Mucosa of stomach (tissue), 1 donor: ENCODE measurements at regions not wholly inside any gene's neighbourhood (a gene's known extent, or its start where the extent isn't known, plus 50 kb on each side); places are given as distances from the start of the nearest gene placed in this dataset.

Source experiments
- H3K27me3 ChIP-seq: one replicate; pipeline ENCODE4 v1.7.0; 2013; ENCODE audit warnings: mild to moderate bottlenecking, low read length; ENCODE audit not compliant: control insufficient read depth, insufficient read depth
- H3K36me3 ChIP-seq: one replicate; pipeline ENCODE4 v1.7.0; 2013; ENCODE audit warnings: low read length; ENCODE audit not compliant: control insufficient read depth, insufficient read depth
- H3K4me1 ChIP-seq: one replicate; pipeline ENCODE4 v1.7.0; 2013; ENCODE audit warnings: mild to moderate bottlenecking, low read length; ENCODE audit not compliant: control insufficient read depth, insufficient read depth
- H3K4me3 ChIP-seq: one replicate; pipeline ENCODE4 v1.7.0; 2013; ENCODE audit warnings: low read length
- H3K9ac ChIP-seq: one replicate; pipeline ENCODE4 v1.7.0; 2013; ENCODE audit warnings: mild to moderate bottlenecking, low read length, moderate library complexity
- H3K9me3 ChIP-seq: one replicate; pipeline ENCODE4 v1.7.0; 2013; ENCODE audit warnings: mild to moderate bottlenecking, low read length, moderate library complexity; ENCODE audit not compliant: control insufficient read depth
- donor health status: Pancreatic carcinoma.

DNA sequence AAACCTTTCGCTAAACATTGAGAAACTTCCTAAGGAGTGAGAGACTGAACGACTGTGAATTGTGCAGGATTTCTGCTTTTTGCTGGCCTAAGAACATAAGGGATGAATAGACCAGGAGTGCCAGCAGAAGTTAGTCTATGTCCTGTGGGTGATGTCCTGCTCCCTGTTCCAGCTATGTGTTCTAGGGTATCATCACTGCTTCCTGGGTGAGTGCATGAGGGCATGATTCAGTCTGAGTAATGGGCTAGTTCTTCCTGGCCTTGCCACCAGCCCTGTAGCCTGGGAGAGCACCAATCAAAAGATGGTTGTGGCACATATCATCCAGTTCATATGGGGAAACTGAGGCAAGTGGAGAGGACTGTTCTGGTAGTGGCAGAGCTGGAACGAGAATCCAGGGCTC is 153.9 kb upstream of the TPM1 start:
- no peaks in the 10 kb centered on the region for H3K9me3 ChIP-seq
- H3K4me1 ChIP-seq, result peaks cover 14% of the 10 kb centered on the region
- no peaks in the 10 kb centered on the region for H3K27me3 ChIP-seq
- no peak overlapping the region for H3K9ac ChIP-seq
- H3K4me3 ChIP-seq, result no peak overlapping the region
- H3K36me3 ChIP-seq, result no peaks in the 10 kb centered on the region

DNA sequence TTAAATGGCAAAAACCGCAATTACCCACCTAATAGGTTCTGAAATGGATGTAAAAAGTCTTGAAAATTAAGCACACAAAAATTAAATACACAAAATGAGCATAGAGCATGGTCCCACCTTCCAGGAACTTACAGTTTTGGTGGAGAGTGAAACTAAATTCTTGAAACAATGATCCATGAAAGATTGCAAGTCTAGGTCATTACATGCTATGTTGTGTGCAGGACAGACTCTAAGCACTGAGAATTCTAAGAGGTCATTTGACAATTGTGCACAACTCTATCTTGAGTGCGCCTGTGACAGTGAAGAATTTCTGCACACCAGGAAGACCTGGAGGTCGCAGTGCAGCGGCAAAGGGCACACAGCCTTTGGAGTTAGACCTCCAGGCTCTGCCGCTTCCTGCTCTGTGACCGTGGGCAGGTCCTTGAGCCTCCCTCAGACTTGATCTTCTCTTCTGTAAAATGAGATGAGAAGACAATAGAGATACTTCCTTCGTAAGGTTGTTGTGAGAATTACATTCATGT is 153.3 kb upstream of the TPM1 start:
- H3K4me1 ChIP-seq, result peaks cover 14% of the 10 kb centered on the region
- H3K9ac ChIP-seq, result no peak overlapping the region
- no peak overlapping the region for H3K4me3 ChIP-seq
- no peaks in the 10 kb centered on the region for H3K36me3 ChIP-seq
- H3K9me3 ChIP-seq, result no peaks in the 10 kb centered on the region
- no peaks in the 10 kb centered on the region for H3K27me3 ChIP-seq

DNA sequence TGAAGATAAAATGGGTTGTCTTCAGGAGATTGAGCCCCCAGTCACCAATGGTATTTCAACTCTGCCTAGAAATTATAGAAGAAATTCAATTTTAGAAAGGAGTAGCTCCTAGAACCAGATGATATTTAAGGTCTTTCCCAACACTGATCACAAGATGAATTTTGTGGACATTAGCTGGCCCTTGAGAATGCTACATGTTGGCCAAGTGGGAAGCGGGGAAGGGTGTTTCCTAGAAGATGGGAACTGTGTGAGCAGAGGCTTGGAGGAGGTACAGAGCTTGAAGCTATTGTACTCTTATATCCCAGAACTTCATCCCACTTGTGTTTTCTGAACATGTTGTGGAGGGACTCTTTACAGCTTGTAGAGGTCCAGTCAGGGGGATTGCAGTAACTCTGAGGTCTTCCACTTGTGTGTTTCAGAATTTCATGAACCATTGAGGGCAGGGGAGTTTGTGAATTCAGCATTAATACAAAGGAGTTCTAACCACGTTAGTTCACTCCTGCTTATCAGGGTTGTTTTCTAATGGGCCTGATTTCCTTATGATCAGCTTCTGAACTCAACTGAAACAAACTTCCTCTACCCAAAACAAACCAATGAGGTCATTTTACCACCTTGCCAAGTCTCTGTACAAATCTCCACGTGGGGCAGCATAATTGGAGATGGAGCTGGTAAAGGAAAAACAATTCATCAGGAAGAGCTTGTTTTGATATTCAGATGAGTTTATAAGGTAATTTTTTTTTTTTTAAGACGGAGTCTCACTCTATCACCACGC is 152.6 kb upstream of the TPM1 start:
- Histone ChIP-seq H3K4me3 (no peak overlapping the region), H3K36me3 (no peaks in the 10 kb centered on the region), H3K9ac (no peak overlapping the region), H3K4me1 (peaks cover 15% of the 10 kb centered on the region), H3K9me3 (no peaks in the 10 kb centered on the region), H3K27me3 (no peaks in the 10 kb centered on the region)

DNA sequence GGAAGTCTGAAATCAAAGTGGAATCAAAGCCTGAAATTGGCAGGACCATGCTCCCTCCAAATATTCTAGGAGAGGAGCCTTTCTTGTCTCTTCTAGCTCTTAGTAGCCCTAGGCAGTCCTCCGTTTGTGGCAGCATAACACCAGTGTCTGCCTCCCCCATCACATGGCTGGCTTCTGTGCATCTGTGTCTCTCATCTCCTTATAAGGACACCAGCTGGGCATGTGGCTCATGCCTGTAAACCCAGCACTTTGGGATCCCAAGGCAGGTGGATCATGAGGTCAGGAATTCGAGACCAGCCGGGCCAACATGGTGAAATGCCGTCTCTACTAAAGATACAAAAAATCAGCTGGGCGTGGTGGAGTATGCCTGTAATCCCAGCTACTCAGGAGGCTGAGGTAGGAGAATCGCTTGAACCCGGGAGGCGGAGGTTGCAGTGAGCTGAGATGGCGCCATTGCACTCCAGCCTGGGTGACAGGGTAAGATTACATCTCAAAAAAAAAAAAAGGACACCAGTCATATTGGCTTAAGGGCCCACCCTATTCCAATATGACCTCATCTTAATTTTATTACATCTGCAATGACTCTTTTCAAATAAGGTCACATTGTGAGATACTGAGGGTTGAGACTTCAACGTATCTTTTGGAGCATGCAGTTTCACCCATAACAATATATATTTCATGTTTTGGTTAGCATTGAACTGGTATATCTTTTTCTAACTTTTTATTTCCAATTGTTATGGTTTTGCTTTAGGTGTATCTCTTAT is 148.0 kb upstream of the TPM1 start:
- H3K9ac ChIP-seq, result no peak overlapping the region
- no peaks in the 10 kb centered on the region for H3K9me3 ChIP-seq
- H3K4me1 ChIP-seq, result peaks cover 35% of the 10 kb centered on the region
- no peaks in the 10 kb centered on the region for H3K27me3 ChIP-seq
- H3K4me3 ChIP-seq, result no peak overlapping the region
- no peaks in the 10 kb centered on the region for H3K36me3 ChIP-seq

DNA sequence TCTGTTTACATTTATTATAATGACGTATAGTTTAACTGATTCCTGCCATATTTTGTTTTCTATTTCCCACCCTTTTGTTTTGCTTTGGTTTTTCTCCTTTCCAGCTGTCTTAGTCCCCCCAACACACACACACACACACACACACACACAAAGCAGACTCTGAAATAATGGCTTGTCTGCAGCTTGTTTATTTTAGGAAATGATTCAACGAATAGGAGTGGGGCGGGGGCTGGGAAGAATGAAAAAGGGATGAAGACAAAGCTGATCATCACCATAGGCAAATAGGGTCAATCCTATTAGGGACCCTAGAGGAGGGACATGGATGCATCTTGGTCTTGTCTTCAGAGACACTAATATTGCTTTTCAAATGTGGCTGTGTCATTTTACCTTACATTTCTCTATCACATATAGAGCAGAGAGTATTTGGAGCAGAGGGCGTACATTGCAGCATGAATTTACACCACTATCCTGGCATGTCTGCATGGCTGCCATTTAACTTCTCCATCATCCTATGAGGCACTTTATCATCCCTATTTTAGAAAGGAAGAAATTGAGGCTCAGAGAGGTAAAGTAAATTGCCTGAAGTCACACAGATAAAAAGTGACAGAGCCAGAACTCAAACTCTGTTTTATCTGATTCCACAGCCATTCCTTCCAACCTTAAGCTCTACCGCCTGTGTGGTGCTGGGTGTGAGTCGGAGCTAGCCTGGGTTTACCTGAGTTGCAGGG is 147.2 kb upstream of the TPM1 start:
- H3K27me3 ChIP-seq, result no peaks in the 10 kb centered on the region
- no peaks in the 10 kb centered on the region for H3K9me3 ChIP-seq
- peaks cover 31% of the 10 kb centered on the region for H3K4me1 ChIP-seq
- no peaks in the 10 kb centered on the region for H3K36me3 ChIP-seq
- H3K9ac ChIP-seq, result no peak overlapping the region
- no peak overlapping the region for H3K4me3 ChIP-seq

DNA sequence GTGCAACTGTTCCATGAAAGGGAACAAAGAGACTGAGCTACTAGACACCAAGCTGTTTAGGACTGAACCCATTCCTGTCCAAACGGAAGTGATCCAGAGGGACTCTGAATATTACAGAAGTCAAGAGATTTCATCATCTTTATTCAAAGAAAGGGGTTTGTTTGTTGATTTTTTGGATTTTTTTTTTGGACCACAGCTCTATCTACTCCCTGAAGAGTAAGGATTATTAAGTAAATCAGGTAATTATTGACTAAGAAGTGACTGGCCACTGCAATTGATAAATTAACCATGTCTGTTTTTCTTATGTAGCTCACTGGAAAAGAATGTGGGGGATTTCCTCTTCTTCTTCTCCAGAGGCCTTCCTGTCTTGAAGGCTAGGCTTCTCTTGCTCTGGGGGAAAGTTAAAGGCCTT is 146.6 kb upstream of the TPM1 start:
- Histone ChIP-seq H3K36me3 (no peaks in the 10 kb centered on the region), H3K9ac (no peak overlapping the region), H3K4me1 (peaks cover 31% of the 10 kb centered on the region), H3K9me3 (no peaks in the 10 kb centered on the region), H3K4me3 (no peak overlapping the region), H3K27me3 (no peaks in the 10 kb centered on the region)

DNA sequence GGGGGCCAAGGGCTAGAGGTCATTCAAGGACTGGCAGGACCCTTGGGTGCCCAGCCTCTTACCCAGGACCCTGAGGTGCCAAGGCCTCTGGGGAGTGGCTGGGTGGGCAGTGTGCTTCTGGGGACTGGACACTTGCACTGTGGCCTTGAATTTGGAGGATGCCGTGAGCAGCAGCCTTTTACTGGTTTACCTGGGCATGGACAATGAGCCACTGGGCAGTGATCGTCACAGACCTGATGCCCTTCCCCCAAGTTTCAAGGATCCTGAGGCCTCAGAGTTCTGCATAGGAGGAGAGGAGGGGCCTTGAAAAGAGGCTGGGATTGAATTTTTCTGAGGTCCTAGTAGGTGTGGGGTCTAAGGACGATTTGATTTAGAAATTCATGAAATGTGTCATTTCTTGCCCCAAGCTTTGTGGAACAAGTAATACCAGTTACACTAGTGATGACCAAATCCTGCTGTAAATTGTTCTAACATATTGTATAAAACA is 146.1 kb upstream of the TPM1 start:
- Histone ChIP-seq H3K27me3 (no peaks in the 10 kb centered on the region), H3K4me1 (peaks cover 31% of the 10 kb centered on the region), H3K36me3 (no peaks in the 10 kb centered on the region), H3K4me3 (no peak overlapping the region), H3K9ac (no peak overlapping the region), H3K9me3 (no peaks in the 10 kb centered on the region)

DNA sequence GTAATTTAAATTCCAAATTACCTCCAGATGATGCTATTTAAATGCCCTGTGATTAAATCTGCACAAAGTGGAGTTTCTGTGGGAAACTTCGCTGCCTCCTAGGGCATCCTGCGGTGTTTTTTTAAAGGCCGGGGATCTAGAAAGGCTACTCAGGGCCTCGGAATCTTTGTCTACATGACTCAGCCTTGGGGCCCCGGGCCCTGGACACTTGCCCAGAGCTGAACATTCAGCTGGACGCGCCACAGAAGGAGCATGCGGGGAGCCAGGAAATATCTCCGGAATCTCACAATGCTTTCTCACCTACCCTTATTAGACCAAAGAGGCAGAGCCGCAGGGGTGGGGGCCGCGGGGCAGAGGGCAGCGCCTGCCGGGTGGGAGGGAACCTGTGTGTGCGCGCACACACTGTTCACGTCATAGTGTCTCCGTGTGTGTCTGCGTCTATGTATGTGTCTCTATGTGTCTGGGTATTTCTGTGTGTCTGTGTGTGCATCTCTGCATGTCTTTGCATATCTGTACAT is 145.5 kb upstream of the TPM1 start:
- peaks cover 31% of the 10 kb centered on the region for H3K4me1 ChIP-seq
- H3K27me3 ChIP-seq, result no peaks in the 10 kb centered on the region
- H3K4me3 ChIP-seq, result no peak overlapping the region
- H3K9ac ChIP-seq, result peak overlapping the region; percentile 55
- H3K36me3 ChIP-seq, result no peaks in the 10 kb centered on the region
- H3K9me3 ChIP-seq, result no peaks in the 10 kb centered on the region

DNA sequence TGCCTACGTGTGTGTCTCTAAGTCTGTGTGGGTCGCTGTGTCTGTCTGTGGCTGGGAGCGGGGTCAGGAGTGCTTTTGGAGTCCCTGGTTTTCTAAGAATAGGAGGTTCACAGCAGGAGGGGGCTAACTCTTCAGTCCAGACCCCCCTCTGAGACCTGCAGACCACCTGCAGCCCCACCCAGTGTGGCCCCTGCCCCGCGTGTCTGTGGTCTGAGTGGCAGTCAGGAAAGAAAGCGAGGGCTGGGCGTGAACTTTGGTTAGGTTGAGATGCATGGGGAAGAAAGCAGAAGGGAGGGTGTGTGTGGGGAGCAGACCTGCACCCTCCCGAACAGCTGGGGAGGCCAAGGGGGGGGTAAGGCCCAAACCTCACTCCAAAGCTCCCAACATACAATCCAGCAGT is 144.9 kb upstream of the TPM1 start:
- Histone ChIP-seq H3K4me3 (no peak overlapping the region), H3K27me3 (no peaks in the 10 kb centered on the region), H3K9me3 (no peaks in the 10 kb centered on the region), H3K36me3 (no peaks in the 10 kb centered on the region), H3K4me1 (peaks cover 31% of the 10 kb centered on the region), H3K9ac (peak overlapping the region; percentile 55)

DNA sequence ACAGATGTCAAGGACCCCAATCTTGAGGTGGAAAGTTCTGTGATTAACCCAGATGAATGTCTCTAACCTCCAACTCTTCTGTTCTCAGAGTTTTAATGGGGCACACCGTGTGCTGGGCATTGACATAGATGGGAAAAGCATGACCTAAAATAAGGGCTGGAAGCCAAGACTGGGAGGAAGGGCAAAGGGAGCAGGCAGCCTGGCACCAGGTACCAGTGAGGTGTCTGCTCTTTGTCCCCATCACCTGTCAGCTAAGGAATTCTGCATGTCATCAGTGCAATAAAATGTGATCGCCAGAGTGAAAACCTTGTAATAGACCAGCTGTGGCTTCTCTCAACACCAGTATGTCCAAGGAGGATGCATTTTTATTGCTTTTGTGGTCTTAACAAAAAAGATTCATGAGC is 143.5 kb upstream of the TPM1 start:
- H3K9me3 ChIP-seq, result no peaks in the 10 kb centered on the region
- no peaks in the 10 kb centered on the region for H3K36me3 ChIP-seq
- no peak overlapping the region for H3K4me3 ChIP-seq
- H3K9ac ChIP-seq, result no peak overlapping the region
- peaks cover 39% of the 10 kb centered on the region for H3K4me1 ChIP-seq
- H3K27me3 ChIP-seq, result no peaks in the 10 kb centered on the region

DNA sequence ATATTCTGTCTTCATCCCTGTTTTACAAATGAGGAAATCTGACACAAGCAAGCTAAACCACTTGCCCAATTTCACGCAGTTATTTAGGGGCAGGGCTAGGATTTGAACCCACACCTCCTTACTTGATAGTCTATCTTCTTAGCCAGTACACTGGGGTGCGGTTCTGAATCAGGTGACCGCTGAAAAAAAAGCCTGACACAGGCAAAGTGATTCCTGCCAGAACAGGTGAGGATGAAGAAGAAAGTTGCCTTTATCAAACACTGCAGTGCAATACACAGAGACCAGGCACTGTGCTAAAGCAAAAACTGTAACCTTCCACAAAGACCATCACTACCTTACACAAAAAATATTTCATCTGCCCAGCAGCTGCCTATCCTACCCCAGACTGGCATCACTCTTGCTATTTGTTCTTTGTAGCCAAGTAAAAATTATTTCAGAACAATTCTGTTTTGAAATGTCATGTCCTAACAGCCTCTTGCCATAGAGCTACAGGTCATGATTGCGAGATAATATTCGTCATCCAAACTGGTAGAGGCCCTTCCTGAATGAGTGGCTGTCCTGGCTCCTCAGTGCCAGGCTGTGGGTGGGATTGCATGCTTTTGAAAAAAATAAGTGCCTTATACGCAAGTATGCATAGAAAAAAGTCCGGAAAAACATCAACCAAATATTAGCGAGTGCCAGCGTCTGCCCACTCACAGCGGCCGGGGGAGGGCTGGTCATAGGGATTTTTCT is 142.3 kb upstream of the TPM1 start:
- H3K9me3 ChIP-seq, result no peaks in the 10 kb centered on the region
- no peaks in the 10 kb centered on the region for H3K27me3 ChIP-seq
- no peak overlapping the region for H3K4me3 ChIP-seq
- H3K4me1 ChIP-seq, result peaks cover 35% of the 10 kb centered on the region
- H3K9ac ChIP-seq, result no peak overlapping the region
- H3K36me3 ChIP-seq, result no peaks in the 10 kb centered on the region
